K562 (cell line): ENCODE measurements at regions not wholly inside any gene's neighbourhood (a gene's known extent, or its start where the extent isn't known, plus 50 kb on each side); places are given as distances from the start of the nearest gene placed in this dataset.

Experiments used
- CBX2 ChIP-seq: fragments of 200-600 bp; sonication (generic); IDR thresholded peaks from one replicate; pipeline ENCODE4 v1.6.1; 2012; ENCODE audit warnings: mild to moderate bottlenecking, low read length, inconsistent platforms; ENCODE audit not compliant: insufficient read depth, poor library complexity, severe bottlenecking
- FOXA1 ChIP-seq: fragments of 450-650 bp; IDR thresholded peaks from 2 replicates; pipeline ENCODE4 v1.6.1; 2016; ENCODE audit warnings: mild to moderate bottlenecking, borderline replicate concordance
- POLR2AphosphoS5 ChIP-seq: IDR thresholded peaks from 2 replicates; pipeline ENCODE4 v1.6.1; 2011; ENCODE audit warnings: mild to moderate bottlenecking, low read depth, low read length, moderate library complexity; ENCODE audit not compliant: control insufficient read depth, insufficient read depth
- SP1 ChIP-seq: sonication (generic); formaldehyde crosslinking; IDR thresholded peaks from 2 replicates; pipeline ENCODE4 v1.8.1; 2022; ENCODE audit warnings: mild to moderate bottlenecking, missing genetic modification reagents
- YY1 ChIP-seq, 3 experiments: IDR thresholded peaks; 2 replicates each; pipeline ENCODE4 v1.6.1; 2011; ENCODE audit warnings: low read length in 2 of 3, mild to moderate bottlenecking in 2 of 3, moderate library complexity in 2 of 3, borderline replicate concordance in 1 of 3, control low read depth in 1 of 3, low read depth in 1 of 3; ENCODE audit not compliant: insufficient read depth in 3 of 3, insufficient replicate concordance in 2 of 3, control insufficient read depth in 1 of 3, insufficient read length in 1 of 3; ENCODE audit errors: extremely low read depth in 1 of 3
- ZNF274 ChIP-seq: IDR thresholded peaks from 2 replicates; pipeline ENCODE4 v1.6.1; 2011; ENCODE audit warnings: low read depth, mild to moderate bottlenecking, low read length, moderate library complexity, borderline replicate concordance
- TF ChIP-seq, protein P1 (sequence below), 3 experiments: IDR thresholded peaks in 2 of 3; conservative IDR thresholded peaks in 1 of 3; 2 replicates each; pipeline ENCODE4 v1.5.1; 2011 to 2012; ENCODE audit warnings: low read length in 3 of 3, mild to moderate bottlenecking in 3 of 3, control low read depth in 2 of 3, improper control_type of control experiment in 1 of 3, inconsistent platforms in 1 of 3, low read depth in 1 of 3, mixed read lengths in 1 of 3, moderate library complexity in 1 of 3; ENCODE audit not compliant: insufficient read depth in 2 of 3
- TF ChIP-seq, protein P2 (sequence below): fragments of 250-450 bp; sonication (Bioruptor Pico); IDR thresholded peaks from 2 replicates; pipeline ENCODE4 v1.4.0; 2020; ENCODE audit warnings: mild to moderate bottlenecking
- TF ChIP-seq, protein P3 (sequence below): fragments of 250-450 bp; sonication (Bioruptor Pico); IDR thresholded peaks from 2 replicates; pipeline ENCODE4 v1.5.0; 2022; ENCODE audit warnings: mild to moderate bottlenecking
- TF ChIP-seq, protein P4 (sequence below): fragments of 450-650 bp; formaldehyde crosslinking; IDR thresholded peaks from 2 replicates; pipeline ENCODE4 v1.4.0; 2022; ENCODE audit warnings: missing genetic modification characterization

DNA sequence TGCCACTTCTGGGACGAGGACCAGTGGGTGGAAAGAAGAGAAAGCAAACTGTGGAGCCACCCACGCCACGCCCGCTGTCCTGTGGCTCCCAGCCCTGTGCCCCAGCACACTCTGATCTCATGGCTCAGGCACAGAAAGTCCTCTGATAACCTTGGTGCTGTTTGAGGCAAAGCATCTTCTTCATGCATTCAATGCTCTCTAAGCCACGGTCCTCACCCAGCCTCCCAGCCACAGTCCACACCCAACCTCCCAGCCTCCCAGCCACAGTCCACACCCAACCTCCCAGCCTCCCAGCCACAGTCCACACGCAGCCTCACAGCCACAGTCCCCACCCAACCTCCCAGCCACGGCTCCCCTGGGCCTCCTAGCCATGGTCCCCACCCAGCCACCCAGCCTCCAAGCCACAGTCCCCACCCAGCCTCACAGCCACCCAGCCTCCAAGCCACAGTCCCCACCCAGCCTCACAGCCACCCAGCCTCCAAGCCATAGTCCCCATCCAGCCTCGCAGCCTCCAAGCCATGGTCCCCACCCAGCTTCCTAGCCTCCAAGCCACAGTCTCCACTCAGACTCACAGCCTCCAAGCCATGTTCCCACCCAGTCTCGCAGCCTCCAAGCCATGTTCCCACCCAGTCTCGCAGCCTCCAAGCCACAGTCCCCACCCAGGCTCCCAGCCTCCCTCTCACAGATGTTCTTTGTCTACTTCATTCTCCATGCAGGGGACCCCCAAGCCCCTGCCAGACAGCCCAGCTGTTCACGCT is 74.9 kb downstream of the SOX1 start:
- no peak for TF ChIP-seq ZNF274
- TF ChIP-seq, protein P1, sequence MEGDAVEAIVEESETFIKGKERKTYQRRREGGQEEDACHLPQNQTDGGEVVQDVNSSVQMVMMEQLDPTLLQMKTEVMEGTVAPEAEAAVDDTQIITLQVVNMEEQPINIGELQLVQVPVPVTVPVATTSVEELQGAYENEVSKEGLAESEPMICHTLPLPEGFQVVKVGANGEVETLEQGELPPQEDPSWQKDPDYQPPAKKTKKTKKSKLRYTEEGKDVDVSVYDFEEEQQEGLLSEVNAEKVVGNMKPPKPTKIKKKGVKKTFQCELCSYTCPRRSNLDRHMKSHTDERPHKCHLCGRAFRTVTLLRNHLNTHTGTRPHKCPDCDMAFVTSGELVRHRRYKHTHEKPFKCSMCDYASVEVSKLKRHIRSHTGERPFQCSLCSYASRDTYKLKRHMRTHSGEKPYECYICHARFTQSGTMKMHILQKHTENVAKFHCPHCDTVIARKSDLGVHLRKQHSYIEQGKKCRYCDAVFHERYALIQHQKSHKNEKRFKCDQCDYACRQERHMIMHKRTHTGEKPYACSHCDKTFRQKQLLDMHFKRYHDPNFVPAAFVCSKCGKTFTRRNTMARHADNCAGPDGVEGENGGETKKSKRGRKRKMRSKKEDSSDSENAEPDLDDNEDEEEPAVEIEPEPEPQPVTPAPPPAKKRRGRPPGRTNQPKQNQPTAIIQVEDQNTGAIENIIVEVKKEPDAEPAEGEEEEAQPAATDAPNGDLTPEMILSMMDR (IDR thresholded peaks at IDR 0.05 in 2 of 3, conservative IDR thresholded peaks at IDR 0.05 in 1 of 3; ENCODE audit: insufficient read depth in 2 of 3, low read depth in 1 of 3, low read length in 3 of 3) = no peak
- no peak for TF ChIP-seq CBX2
- TF ChIP-seq POLR2AphosphoS5 = no peak
- TF ChIP-seq, protein P2, sequence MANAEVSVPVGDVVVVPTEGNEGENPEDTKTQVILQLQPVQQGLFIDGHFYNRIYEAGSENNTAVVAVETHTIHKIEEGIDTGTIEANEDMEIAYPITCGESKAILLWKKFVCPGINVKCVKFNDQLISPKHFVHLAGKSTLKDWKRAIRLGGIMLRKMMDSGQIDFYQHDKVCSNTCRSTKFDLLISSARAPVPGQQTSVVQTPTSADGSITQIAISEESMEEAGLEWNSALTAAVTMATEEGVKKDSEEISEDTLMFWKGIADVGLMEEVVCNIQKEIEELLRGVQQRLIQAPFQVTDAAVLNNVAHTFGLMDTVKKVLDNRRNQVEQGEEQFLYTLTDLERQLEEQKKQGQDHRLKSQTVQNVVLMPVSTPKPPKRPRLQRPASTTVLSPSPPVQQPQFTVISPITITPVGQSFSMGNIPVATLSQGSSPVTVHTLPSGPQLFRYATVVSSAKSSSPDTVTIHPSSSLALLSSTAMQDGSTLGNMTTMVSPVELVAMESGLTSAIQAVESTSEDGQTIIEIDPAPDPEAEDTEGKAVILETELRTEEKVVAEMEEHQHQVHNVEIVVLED (CRISPR knock-in tag) = no peak
- TF ChIP-seq, protein P3, sequence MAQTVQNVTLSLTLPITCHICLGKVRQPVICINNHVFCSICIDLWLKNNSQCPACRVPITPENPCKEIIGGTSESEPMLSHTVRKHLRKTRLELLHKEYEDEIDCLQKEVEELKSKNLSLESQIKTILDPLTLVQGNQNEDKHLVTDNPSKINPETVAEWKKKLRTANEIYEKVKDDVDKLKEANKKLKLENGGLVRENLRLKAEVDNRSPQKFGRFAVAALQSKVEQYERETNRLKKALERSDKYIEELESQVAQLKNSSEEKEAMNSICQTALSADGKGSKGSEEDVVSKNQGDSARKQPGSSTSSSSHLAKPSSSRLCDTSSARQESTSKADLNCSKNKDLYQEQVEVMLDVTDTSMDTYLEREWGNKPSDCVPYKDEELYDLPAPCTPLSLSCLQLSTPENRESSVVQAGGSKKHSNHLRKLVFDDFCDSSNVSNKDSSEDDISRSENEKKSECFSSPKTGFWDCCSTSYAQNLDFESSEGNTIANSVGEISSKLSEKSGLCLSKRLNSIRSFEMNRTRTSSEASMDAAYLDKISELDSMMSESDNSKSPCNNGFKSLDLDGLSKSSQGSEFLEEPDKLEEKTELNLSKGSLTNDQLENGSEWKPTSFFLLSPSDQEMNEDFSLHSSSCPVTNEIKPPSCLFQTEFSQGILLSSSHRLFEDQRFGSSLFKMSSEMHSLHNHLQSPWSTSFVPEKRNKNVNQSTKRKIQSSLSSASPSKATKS (CRISPR knock-in tag) = no peak
- no peak for TF ChIP-seq SP1 (CRISPR knock-in tag)
- TF ChIP-seq, protein P4, sequence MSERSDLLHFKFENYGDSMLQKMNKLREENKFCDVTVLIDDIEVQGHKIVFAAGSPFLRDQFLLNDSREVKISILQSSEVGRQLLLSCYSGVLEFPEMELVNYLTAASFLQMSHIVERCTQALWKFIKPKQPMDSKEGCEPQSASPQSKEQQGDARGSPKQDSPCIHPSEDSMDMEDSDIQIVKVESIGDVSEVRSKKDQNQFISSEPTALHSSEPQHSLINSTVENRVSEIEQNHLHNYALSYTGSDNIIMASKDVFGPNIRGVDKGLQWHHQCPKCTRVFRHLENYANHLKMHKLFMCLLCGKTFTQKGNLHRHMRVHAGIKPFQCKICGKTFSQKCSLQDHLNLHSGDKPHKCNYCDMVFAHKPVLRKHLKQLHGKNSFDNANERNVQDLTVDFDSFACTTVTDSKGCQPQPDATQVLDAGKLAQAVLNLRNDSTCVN = no peak
- no peak for TF ChIP-seq YY1 (IDR thresholded peaks at IDR 0.05; ENCODE audit: borderline replicate concordance in 1 of 3, control insufficient read depth in 1 of 3, extremely low read depth in 1 of 3, insufficient read depth in 3 of 3, insufficient read length in 1 of 3, insufficient replicate concordance in 2 of 3, low read depth in 1 of 3, low read length in 2 of 3)
- TF ChIP-seq FOXA1 = no peak
